T-helper 1 cell (primary cell): ENCODE measurements at regions not wholly inside any gene's neighbourhood (a gene's known extent, or its start where the extent isn't known, plus 50 kb on each side); places are given as distances from the start of the nearest gene placed in this dataset.
"Not testable (repeated sequence)": the region's sequence is repeated elsewhere in the genome, so short reads cannot be mapped to it uniquely, and the experiment has no call there.

ENCODE experiments used
- DNase-seq, 5 donors: peaks; one replicate each; pipeline ENCODE4 v3.0.0-alpha.2; 2012 to 2020

GRCh38 chr4:9505341-9505740 is 61.1 kb downstream of the DEFB131A start:
- DNase-seq: not testable (repeated sequence)

- DNase-seq: not testable (repeated sequence)
Measured at GRCh38 chr4:9506672-9507071, 62.5 kb downstream of the DEFB131A start.

DNA sequence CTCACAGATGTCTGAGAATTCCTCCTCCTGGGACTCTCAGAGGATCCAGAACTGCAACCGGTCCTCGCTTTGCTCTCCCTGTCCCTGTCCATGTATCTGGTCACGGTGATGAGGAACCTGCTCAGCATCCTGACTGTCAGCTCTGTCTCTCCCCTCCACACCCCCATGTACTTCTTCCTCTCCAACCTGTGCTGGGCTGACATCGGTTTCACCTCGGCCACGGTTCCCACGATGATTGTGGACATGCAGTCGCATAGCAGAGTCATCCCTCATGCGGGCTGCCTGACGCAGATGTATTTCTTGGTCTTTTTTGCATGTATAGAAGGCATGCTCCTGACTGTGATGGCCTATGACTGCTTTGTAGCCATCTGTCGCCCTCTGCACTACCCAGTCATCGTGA is 68.7 kb downstream of the DEFB131A start:
- DNase-seq: not testable (repeated sequence)

DNA sequence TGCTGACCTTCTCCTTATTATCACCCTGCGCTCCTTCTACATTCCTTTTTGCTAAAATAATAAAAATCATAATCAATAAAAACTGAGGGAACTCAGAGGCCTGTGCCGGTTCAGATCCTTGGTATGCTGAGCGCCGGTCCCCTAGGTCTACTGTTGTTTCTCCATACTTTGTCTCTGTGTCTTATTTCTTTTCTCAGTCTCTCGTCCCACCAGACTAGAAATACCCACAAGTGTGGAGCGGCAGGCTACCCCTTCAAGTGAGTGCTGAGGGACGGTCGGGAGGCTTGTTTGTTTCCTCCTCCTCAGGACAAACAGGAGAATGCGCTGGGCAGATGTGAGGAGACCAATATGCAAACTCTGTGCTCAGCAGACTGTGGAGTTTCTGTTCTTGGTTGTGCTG is 75.4 kb downstream of the DEFB131A start:
- not testable (repeated sequence) for DNase-seq

GRCh38 chr4:9522903-9523302 is 78.7 kb downstream of the DEFB131A start:
- DNase-seq: not testable (repeated sequence)

DNA sequence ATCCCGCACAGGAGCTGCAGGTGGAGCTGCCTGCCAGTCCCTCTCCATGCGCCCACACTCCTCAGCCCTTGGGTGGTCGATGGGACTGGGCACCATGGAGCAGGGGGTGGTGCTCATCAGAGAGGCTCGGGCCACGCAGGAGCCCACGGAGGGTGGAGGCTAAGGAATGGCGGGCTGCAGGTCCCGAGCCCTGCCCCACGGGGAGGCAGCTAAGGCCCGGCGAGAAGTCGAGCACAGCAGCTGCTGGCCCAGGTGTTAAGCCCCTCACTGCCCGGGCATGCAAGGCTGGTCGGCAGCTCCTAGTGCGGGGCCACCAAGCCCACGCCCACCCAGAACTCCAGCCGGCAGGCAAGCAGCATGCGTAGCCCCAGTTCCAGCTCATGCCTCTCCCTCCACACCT is 80.2 kb downstream of the DEFB131A start:
- DNase-seq: not testable (repeated sequence)

DNA sequence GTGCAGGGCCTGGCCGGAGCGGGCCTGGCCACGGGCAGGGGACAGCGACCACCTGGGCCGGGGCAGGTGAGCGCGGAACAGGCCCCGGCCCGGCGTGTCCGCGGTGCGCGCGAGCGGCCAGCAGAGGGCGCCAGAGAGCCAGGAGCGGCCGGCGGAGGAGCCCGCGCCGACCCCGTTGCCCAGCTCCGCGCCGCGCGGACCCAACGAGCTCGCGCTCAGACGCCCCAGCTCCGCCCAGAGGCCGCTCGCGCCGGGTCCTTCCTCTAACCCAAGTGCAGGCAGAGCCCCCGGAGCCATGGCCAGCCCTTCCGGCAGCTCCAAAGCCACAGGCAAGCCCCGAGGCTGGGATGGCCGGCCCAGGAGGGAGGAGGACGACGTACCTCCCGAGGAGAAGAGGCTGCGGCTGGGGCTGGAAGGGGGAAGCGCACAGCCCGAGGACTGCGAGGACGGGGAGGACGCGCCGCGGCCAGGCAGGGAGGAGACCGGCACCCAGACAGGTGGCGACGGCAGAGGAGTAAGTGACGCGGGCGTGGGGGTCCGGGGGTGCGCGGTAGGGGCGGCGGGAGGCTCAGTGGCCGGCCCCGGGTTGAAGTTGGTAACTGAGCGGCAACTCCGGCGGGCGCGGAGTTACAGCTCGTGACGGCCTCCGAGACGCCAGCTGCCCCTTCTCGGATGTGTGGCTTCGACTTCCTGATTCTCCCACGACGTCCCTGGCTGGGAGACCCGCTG is 88.1 kb downstream of the DEFB131A start:
- peak; percentile 26 to 57 (median 45) for DNase-seq

DNA sequence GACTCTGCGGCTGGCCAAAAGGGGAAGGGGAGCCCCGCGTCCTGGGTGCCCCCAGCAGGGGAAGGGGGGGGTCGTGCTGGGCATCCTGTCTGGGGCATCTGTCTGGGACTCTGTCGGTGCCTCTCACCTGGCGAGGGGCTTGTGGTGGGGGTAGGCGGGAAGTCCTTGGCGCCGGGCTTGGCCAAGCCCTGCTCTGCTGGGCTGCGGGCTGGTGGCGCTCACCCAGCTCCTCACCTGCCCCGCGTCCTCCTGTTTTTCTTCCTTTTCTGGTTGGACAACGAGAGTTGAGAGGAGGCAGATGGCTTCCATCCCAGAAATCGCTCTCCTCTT is 88.6 kb downstream of the DEFB131A start:
- DNase-seq: not testable (repeated sequence)

DNA sequence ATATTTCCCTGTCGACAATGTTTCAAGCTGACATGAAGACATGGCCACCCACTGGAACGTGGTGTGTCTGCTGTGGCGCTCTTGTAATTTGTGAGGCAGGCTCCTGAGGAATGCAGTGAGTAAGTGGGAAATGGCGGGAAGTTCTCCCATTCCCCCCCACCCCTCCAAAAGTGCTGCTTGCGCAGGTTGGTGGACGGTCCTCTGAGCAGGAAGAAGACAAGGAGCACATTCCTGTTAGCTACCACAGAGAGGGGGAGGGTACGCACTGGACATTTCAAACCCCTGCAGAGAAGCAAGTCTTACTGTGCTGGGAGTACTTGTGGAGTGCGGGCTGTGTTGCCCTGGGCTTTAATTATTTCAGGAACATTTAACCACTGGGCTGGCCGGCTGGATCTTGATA is 92.9 kb downstream of the DEFB131A start:
- DNase-seq: not testable (repeated sequence)

GRCh38 chr4:9539939-9540520 is 95.8 kb downstream of the DEFB131A start:
- DNase-seq: not testable (repeated sequence)

- DNase-seq: not testable (repeated sequence)
Measured at GRCh38 chr4:9541388-9541915, 97.2 kb downstream of the DEFB131A start.

GRCh38 chr4:9544851-9545250 is 100.6 kb downstream of the DEFB131A start:
- not testable (repeated sequence) for DNase-seq

GRCh38 chr4:9547470-9547869 is 103.3 kb downstream of the DEFB131A start:
- DNase-seq: not testable (repeated sequence)

- DNase-seq: not testable (repeated sequence)
Measured at GRCh38 chr4:9556076-9556475, 111.9 kb downstream of the DEFB131A start.

DNA sequence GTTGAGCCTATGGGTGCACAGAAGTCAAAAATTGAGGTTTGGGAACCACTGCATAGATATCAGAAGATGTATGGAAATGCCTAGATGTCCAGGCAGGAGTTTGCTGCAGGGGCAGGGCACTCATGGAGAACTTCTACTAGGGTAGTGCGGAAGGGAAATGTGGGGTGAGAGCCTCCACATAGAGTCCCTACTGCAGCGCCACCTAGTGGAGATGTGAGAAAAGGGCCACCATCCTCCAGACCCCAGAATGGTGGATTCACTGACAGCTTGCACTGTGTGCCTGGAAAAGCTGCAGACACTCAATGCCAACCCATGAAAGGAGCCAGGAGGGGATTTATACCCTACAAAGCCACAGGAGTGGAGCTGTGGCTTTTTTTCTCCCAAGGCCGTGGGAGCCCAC is 133.7 kb downstream of the DEFB131A start:
- DNase-seq: not testable (repeated sequence)

- not testable (repeated sequence) for DNase-seq
Measured at GRCh38 chr4:9582880-9583279, 138.7 kb downstream of the DEFB131A start.

DNA sequence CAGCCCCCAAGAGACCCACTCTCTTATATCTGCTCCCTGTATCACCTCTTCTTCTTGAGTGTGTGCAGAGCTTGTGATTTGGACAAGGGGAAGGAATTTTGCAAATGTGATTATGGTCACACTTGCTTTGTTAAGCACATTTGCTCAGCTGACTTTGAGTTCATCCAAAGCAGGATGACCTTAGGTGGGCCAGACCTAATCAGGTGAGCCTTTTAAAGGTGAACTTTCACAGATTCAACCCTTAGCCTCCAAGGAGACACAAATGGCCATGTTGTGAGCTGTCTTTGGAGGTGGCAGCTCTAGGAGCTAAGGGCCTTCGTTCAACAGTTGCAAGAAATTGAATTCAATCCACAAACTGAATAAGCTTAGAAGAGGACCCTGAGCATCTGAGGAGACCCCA is 147.8 kb downstream of the DEFB131A start:
- DNase-seq: no peak

DNA sequence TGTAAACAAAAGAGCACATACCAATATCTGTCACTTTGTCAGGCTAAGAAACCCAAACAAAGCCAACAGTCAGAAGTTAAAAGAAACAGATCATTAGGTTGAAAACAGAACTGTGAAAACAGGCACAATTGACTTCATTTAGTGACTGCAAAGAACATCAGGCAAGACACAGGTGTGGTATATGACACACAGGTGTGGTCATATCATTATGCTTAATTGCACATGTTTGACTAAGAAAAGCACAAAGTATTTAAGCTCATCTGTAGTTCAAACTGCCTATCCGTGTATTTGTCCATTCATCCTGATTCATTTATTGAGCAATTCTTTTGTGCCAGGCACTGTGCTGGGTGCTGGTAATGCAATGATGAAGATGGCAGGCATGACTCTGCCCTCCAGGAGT is 150.7 kb downstream of the DEFB131A start:
- DNase-seq: no peak

- DNase-seq: not testable (repeated sequence)
Measured at GRCh38 chr4:9595531-9595930, 151.3 kb downstream of the DEFB131A start.

DNA sequence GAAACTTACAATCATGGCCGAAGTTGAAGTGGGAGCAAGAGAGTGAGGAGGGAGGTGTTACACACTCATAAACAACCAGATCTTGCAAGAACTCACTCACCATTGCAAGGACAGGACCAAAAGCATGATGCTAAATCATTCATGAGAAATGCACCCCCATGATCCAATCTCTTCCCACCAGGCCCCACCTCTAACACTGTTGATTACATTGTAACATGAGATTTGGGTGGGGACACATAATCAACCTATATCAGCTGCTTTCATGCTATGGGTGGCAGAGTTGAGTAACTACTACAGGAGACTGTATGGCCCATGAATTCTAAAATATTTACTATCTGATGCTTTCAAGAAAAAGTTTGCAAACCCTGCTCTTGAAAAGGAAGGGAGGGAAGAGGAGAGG is 155.1 kb downstream of the DEFB131A start:
- DNase-seq: no peak

- no peak for DNase-seq
Measured at GRCh38 chr4:9600246-9600645, 156.0 kb downstream of the DEFB131A start.

GRCh38 chr4:9602389-9602914 is 158.2 kb downstream of the DEFB131A start:
- DNase-seq: no peak

DNA sequence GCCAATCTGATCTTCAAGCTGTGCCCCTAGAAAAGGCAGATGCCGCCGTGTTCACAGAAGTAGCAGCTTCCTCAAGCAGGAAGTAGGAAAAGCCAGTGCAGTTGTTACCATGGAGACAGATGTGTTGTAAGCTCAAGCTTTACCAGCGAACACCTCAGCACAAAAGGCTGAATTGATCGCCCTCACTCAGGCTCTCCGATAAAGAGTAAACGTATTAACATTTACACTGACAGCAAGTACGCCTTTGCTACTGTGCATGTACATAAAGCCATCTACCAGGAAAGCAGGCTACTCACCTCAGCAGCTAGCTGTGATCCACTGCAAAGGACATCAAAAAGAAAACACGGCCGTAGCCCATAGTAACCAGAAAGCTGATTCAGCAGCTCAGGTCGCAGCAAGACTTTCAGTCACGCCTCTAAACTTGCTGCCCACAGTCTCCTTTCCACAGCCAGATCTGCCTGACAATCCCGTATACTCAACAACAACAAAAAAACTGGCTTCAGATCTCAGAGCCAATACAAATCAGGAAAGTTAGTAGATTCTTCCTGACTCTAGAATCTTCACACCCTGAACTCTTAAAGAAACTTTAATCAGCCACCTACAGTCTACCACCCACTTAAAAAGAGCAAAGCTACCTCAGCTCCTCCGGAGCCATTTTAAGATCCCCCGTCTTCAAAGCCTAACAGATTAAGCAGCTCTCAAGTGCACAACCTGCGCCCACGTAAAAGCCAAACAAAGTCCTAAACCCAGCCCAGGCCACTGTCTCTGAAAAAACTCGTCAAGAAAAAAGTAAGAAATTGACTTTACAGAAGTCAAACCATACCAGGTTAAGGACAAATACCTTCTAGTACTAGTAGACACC is 160.0 kb downstream of the DEFB131A start:
- peak in 4 of 5 donors; percentile 39 to 68 (median 52) for DNase-seq
